GM21717 (cell line): ENCODE measurements at regions not wholly inside any gene's neighbourhood (a gene's known extent, or its start where the extent isn't known, plus 50 kb on each side); places are given as distances from the start of the nearest gene placed in this dataset.
"Not testable (repeated sequence)": the region's sequence is repeated elsewhere in the genome, so short reads cannot be mapped to it uniquely, and the experiment has no call there.

Experiments
- ATAC-seq: cut with Tn5 transposase; IDR thresholded peaks from one replicate; pipeline ENCODE4 v1.9.1; 2021; ENCODE audit warnings: mild to moderate bottlenecking, moderate library complexity; ENCODE audit not compliant: unreplicated experiment

DNA sequence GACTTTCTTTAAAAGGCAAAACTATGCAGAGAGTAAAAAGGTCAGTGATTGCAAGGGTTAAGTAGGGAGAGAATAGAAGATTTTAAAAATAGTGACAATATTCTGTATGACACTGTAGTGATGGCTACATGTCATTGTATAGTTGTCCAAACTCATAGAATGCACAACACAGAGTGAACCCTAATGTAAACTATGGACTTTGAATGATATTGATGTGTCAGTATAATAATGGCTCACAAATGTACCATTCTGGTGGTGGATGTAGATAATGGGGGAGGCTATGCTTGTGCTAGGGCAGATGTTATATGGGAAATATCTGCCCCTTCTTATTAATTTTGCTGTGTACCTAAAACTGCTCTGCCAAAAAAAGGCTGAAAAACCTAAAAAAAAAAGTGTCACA lies 468.9 kb downstream of the KIF4B start:
- no peak for ATAC-seq

DNA sequence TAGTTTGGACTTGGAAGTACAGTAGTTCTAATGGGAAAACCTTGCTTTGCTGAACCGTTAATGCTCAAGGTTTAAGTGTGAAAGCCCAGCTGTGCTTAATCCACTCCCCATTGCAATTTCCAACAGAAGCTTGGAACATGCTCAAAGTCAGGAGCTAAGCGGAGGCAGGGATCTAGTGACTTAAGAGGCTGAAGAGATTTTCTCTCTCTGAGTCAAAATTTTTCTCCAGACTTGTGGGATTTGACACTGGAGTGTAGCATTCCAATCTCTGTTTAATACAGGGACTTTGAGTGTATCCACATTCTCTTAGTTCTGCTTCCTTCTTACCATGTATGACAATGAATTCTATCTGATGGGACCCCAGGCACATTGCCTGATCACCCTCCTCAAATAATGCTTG lies 471.8 kb downstream of the KIF4B start:
- no peak for ATAC-seq

DNA sequence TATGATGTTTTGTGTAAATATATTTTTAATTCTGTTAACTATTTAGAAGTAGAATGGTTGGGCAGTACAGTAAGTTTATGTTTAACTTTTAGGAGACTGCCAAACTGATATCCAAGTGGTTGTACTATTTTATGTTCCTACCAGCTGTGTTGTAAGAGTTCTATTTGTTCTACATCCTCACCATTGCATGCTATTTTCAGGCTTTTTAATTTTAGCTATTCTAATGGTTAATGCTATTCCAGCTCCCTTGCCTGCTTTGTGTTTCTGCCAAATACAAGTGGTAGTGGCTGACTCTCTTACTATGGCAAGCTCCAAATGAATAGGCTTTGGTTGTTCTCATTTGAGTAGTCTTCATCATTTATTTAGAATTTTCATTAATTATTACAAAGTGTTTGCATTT lies 476.4 kb downstream of the KIF4B start:
- no peak for ATAC-seq

DNA sequence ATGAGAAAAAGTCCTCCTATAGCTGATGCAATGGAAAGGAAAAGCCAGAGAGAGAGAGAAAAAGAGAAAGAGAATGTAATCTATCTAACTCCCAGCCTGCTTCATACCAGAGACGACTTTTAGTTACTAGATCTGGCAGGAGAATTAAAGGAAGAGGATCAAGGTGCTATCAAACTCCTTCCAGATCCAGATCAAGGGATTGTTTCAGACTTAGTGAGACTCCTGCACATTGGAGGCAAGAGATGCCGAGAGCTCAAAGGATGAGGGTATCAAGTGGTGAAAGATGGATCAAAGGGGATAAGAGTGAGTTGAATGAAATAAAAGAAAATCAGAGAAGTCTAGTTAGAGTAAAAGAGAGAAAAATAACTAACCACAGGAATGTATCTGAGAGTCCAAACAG lies 478.6 kb downstream of the KIF4B start:
- no peak for ATAC-seq

DNA sequence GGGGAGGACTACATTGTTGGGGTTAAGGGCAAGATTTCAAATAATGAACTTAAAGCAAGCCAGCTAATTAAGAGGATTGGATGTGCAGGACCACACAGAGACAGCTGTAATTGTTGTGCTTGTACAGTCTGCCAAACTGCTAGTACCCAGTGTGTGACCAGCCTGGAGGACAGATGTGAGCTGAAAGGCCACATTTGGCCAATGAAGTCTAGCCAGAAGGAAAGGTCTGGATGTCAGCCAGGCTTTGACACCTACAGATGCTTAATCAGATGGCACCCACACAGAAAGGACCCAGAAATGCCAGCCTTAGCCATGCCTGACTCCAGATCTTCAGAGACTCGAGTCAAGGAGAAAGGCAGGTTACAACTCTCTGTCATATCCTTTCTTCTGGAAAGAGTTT lies 491.1 kb downstream of the KIF4B start:
- ATAC-seq, result no peak

DNA sequence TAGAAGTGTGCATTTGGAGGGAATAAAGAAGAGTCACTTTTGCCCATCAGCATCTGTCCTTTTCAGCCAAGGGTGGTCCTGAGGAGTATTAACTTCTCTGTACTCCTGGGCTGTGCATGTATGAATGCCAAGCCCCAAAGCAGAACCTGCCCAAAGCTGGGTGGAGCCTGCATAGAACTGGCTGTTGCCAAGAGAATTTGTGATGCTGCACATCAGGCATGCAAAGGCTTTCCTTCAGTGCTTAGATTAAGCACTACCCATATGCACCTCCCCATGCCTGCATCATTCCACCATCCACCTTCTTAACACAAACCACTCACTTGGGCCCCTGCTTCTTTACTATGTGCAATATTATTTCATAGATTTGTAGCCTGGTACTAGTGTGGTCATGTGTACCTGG lies 493.8 kb downstream of the KIF4B start:
- ATAC-seq, result no peak

DNA sequence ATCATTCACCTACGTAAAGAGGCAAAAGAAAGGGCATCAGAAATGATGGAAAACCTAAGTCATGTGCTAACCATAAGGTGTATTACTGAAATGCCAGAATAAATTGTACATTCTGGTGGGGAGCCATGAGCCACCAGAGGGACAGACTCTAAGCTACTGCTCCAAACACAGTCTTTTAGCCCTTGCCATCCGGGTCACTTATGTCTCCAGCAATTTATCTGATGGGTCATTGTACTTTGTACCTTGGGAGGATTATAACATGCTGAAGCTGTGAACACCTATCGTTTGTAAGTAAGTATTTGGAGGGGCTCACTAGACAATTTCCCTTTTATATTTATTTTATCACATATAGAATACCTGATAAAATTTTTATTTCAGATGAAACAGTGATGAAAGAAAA lies 495.1 kb downstream of the KIF4B start:
- ATAC-seq, result no peak

DNA sequence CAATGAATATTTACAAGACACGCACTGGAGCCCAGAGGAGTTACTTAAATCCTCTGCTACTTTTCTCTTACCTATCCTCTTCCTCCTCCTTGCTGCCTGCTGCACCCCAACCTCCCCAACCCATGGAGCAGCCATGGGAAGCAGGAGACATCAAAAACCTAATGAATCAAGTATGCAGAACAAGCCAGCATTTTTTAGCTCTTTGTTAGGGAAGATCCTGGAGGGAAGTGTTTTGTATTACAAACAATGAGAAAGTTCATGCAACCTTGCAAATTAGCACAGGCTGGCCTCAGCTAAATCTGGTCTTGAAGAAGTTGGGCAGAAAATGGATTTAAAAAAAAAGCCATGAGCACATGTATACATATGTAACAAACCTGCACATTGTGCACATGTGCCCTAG lies 498.8 kb downstream of the KIF4B start:
- ATAC-seq, result no peak

DNA sequence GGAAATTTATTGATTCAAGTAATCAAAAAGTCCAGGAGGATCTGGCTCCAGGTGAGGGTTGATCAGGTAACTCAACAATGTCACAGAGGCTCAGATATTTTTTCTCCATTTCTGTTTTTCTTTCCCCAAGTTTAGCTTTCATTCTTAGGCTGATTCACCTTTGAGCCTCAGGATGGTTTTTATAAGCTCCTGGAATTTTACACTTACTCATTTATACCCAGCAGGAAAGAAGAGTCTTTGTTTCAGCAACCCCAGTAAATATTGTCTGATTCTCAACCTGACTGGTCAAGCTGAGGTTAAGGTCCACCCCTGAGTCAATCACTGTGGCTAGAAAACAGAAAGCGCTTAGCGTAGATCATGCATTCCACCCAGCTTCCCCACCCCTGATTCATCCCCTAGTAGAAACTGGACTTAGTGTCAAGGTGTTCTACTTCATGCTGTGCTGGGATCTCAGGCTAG lies 500.6 kb downstream of the KIF4B start:
- ATAC-seq, result no peak

DNA sequence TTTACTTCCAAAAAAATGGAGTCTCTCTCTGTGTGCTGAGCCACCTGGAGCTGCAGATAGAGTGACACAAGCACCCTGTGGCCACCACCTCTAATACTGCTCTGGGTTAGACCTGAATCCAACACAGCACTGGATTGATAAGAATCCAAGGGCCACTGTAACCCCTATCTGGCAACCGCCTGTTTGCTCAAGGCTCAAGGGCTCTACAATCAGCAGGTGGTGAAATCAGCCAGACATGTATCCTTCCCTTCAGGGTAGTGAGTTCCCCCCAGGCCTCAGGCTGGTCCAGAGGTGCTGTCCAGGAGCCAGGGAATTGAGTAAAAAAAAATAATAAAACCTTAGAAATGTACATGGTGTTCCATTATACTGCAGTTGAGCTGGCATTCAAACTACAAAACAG lies 509.0 kb downstream of the KIF4B start:
- ATAC-seq, result no peak

DNA sequence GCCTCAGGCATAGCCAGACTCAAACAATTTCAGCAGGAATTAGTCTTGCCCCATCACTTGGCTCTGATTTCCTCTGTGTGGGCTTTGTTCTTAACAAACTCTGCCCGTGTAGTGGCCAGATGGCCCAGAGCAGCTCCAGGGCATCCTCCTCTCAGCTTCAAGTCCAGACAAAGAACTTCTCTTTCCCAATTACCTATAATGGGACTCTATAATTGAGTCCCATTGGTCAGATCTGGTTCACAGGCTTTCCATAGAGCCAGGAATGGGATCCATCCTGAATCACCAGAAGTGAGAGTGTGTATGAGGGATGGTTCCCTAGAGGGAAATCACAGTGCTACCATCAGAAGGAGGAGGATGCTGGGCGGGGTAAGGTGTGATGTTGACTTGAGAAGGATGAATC lies 515.8 kb downstream of the KIF4B start:
- ATAC-seq, result no peak

DNA sequence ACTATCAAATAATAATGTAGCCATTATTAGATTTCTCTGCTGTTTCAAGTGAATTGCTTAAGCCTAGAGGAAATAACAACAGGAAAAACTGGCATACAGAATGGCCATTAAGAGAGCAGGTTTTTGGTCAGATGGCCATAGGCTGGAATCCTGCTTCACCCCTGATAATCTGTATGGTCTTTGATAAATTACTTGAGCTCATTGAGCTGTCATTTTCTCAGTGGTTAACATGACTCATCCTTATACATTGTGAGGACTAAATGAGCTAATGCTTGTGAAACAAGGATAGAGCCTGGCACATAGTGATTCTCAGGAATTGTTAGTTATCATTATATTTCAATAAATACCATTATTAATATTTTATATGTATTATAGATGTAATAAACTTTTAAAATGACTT lies 516.5 kb downstream of the KIF4B start:
- no peak for ATAC-seq

DNA sequence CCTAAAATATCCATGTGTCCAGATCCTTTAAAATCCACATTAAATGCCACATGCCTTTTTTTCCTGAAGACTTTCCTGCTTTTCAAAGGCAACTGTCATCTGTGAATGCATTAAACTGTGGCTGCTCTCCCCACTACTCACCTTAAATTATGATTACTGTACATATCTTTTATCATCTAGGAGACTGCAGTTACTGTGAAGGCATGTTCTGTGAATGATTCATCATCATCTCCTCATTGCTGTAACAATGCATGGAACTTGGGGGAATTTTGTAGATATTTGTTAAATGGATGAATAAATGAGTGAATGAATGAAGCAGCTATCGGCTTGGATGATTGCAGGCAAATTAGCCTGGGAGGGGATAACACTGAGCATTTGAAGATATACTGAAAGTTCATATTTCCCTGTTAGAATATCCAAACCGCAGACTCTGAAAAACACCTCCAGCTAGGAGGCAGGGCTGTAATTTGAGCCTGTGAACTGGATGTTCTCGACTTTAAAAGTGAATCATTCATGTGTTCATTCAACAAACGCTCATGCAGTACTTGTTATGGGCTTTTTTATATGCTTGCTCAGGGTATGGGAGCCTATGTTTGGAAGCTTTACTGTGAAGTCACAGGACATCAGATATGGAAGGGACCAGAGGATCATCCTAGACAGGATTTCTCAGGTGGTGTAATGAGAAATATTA lies 519.2 kb downstream of the KIF4B start:
- no peak for ATAC-seq

DNA sequence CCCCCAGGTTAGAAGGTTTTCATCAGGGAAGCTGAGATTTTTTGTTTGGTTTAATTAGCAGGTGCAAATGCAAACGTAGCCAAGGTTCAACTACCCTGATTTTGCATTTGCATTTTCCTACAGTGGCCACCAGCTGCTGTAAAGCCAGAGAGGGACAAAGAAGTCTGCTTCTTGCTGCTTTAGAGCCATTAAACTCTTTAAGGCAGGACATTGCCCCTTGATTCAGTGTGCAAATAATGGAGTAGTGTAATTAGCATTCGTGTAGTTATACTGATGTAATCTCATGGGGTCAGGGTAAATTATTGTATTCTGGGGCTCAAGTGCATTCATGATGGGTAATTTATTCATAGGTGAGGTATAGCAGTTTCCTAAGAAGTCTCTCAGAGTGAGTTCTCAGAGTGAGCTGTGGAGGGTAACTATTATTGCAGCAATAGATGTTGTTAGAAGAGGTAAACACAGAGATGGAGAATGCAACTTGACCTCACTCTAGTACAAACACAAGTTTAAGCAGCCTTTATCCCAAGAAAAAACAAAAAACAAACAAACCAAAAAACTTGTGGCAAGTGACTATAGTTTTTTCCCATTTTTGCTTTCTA lies 526.5 kb downstream of the KIF4B start:
- no peak for ATAC-seq

DNA sequence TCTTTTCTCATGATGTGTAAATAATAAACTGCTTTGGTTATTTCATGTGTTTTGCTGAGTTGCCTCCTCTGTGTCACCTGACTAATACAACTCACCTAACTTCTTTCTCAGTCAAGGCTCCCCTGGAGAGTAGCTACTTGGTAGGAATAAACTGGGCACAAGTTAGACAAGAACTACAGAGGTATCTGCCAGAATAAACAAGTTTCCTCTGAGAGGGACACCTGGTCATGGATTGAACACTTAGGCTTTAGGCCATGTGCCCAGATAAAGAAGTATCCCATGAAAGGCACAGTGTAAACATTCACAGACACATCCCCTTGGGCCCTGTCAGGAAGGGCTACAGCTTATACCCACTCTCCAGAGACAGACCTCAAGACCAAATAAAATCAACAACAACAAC lies 532.5 kb downstream of the KIF4B start:
- ATAC-seq, result no peak

DNA sequence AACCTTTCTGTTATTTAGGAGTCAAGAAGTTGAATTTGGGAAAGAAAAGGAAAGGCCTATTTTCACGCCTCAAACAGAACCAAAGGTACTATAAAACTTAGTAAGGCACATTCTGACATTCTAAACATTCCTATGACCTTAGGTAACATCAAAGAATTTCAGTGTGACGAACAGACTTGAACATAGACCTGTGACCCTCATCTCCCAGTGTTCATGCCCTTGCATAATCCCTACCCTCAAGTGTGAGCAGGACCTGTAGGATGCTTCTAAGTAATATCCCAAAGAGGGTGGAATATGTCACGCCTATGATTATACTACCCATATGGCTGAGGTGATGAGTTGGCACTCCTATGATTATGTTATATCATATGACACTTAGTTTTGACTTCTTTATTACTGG lies 540.9 kb downstream of the KIF4B start:
- ATAC-seq, result no peak

DNA sequence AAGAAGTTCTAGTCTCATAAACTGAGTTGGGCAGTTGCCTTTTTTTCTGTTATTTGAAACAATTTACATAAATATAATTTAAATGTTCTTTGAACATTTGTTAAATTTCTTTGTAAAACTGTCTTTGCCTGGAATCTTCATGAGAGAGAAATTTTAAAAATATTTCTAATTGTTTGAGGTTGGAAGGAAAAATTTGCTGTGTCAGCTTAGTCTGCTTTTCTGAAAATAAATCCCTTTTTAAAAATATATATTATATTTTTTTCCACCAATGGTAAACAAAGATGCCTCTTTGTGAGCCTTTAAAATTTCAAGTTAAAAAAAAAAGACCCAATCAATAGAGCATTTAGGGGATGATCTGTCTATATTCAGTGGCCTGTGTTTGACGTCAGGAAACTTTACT lies 542.7 kb downstream of the KIF4B start:
- ATAC-seq, result no peak

DNA sequence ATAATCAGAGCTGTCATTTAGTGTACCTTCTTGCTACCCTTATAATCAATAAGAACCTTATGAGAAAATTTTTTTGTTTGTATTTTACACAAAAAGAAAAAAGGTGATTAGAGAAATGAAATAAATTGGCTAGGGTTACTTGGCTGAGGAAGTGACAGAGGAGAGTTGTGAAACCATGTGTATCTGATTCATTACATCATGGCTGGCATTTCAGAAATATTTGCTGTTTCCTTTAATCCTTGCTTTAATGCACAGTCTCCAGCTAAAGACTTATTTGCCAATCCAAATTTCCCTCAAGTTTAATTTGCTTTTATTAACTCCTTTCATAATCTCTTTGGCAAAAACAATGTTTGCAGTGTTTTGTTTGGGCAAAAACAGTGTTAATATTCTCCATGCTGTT lies 543.1 kb downstream of the KIF4B start:
- ATAC-seq, result no peak

DNA sequence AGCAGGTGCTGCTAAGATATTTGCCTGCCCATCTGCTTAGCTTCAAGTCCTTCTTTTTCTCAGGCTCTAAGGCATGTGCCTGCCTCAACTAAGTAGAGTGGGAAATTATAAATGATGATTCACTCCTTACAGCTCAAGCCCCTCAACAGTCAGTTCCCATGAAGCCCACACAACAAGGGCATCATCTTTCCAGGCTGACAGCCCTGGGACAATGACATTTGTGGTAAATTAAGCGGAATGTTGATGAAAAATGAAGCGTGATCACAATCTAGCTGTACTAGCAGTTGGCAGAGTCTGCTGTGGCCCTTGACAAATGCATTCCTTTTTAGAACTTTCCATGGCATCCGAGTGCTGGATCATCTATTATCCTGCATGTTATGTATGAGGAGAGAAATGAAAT lies 548.6 kb downstream of the KIF4B start:
- ATAC-seq, result no peak

DNA sequence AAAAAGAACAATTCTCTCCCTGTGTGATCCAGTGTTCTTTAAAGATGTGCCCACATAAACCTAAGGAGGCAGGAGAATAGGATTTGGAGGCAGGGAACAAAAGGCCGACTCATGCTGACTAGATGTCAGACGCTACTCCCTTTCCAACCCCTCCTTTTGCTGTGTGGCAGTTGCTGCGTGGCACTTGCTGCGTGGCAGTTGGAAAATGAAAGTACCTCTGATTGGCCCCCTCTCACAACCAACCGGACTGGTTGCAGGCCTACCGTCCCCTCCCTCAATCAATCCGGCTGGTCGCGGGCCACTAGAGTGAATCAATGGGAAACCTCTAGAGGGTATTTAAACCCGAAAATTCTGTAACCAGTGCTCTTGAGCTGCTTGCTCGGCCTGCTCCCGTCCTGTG lies 551.0 kb downstream of the KIF4B start:
- ATAC-seq, result no peak

DNA sequence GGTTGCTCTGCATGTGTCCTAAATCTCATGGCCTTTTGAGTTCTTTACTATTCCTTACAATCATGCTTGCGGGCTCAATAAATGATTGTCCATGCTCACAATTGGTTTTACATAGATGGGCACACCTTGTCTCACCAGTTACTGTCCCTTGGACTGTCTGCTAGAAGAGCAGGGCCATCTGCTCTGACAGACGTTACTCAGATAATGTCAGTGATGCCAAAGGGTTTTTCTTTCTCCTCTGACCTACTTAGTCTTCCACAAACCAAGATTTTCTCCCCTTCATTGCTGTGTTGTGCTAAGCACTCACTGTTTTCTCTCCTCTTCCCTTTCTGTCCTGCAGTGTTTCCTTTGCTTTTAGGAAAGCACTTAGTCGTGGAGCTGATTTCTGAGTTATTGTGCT lies 562.3 kb downstream of the KIF4B start:
- no peak for ATAC-seq

DNA sequence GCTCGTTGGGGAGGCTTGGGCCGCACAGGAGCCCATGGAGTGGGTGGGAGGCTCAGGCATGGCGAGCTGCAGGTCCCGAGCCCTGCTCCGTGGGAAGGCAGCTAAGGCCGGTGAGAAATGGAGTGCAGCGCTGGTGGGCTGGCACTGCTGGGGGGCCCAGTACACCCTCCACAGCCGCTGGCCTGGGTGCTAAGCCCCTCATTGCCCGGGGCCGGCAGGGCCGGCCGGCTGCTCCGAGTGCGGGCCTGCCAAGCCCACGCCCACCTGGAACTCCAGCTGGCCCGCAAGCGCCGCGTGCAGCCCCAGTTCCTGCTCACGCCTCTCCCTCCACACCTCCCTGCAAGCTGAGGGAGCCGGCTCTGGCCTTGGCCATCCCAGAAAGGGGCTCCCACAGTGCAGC lies 573.3 kb downstream of the KIF4B start:
- not testable (repeated sequence) for ATAC-seq

DNA sequence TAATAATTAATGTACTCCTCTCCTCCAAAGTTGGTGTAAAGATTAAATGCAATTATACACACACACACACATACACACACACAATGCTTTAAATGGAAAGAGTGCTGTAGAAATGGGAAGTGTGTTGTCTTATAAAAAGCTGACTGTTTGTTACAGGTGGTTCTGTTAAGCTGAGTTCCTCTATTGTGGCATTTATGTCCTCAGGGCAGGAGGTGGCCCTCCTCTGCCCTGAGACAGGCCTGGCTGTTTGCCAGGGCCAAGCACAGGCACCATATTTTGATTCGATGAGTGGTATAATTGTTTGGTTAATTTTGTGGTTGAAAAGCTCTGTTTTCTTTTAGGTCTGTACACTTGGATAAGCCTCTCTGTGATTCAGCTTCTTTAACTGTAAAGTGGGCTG lies 573.9 kb downstream of the KIF4B start:
- ATAC-seq, result no peak
